HepG2 (cell line): ENCODE measurements at regions not wholly inside any gene's neighbourhood (a gene's known extent, or its start where the extent isn't known, plus 50 kb on each side); places are given as distances from the start of the nearest gene placed in this dataset.

Experiments used
- EED ChIP-seq: sonication (generic); formaldehyde crosslinking; IDR thresholded peaks from 2 replicates; pipeline ENCODE4 v1.5.0; 2020; ENCODE audit warnings: mild to moderate bottlenecking, missing genetic modification reagents
- GATAD2A ChIP-seq: IDR thresholded peaks from 2 replicates; pipeline ENCODE4 v1.6.1; 2016
- KDM3A ChIP-seq: IDR thresholded peaks from 2 replicates; pipeline ENCODE4 v1.6.1; 2018; ENCODE audit warnings: low read depth, missing compliant biosample characterization
- MXD1 ChIP-seq: sonication (generic); formaldehyde crosslinking; IDR thresholded peaks from 2 replicates; pipeline ENCODE4 v1.4.0; 2020; ENCODE audit warnings: mild to moderate bottlenecking, missing genetic modification reagents
- NR2F6 ChIP-seq, 2 experiments: IDR thresholded peaks; 2 replicates each; pipeline ENCODE4 v1.6.1; 2016; ENCODE audit warnings: antibody characterized with exemption in 1 of 2, mild to moderate bottlenecking in 1 of 2
- PCBP1 ChIP-seq: fragments of 200-400 bp; formaldehyde crosslinking; IDR thresholded peaks from 2 replicates; pipeline ENCODE4 v1.6.1; 2017; ENCODE audit warnings: mild to moderate bottlenecking, low read depth, low read length, borderline replicate concordance
- PHF8 ChIP-seq: sonication (generic); formaldehyde crosslinking; IDR thresholded peaks from 2 replicates; pipeline ENCODE4 v1.5.0; 2020; ENCODE audit warnings: missing genetic modification reagents
- POLR2A ChIP-seq, 2 experiments: IDR thresholded peaks; 2 replicates each; pipeline ENCODE4 v1.6.1; 2011; ENCODE audit warnings: low read depth in 2 of 2, low read length in 2 of 2, mild to moderate bottlenecking in 1 of 2, moderate library complexity in 1 of 2; ENCODE audit not compliant: insufficient read depth in 1 of 2
- SOX5 ChIP-seq: IDR thresholded peaks from 2 replicates; pipeline ENCODE4 v1.6.1; 2016; ENCODE audit warnings: borderline replicate concordance
- ZBTB8A ChIP-seq: sonication (generic); formaldehyde crosslinking; IDR thresholded peaks from 2 replicates; pipeline ENCODE4 v1.4.0; 2020; ENCODE audit warnings: mild to moderate bottlenecking, low read depth, missing genetic modification reagents, borderline replicate concordance
- ZNF30 ChIP-seq: sonication (generic); formaldehyde crosslinking; IDR thresholded peaks from 2 replicates; pipeline ENCODE4 v1.5.0; 2020; ENCODE audit warnings: mild to moderate bottlenecking, missing genetic modification reagents
- ZNF446 ChIP-seq: sonication (generic); formaldehyde crosslinking; IDR thresholded peaks from 2 replicates; pipeline ENCODE4 v1.5.0; 2020; ENCODE audit warnings: mild to moderate bottlenecking, missing genetic modification reagents
- TF ChIP-seq, protein P1 (sequence below): sonication (generic); formaldehyde crosslinking; IDR thresholded peaks from 2 replicates; pipeline ENCODE4 v1.4.0; 2020; ENCODE audit warnings: missing genetic modification reagents, borderline replicate concordance
- TF ChIP-seq, protein P2 (sequence below): sonication (generic); formaldehyde crosslinking; IDR thresholded peaks from 2 replicates; pipeline ENCODE4 v1.5.0; 2020; ENCODE audit warnings: mild to moderate bottlenecking, missing genetic modification reagents, moderate library complexity

DNA sequence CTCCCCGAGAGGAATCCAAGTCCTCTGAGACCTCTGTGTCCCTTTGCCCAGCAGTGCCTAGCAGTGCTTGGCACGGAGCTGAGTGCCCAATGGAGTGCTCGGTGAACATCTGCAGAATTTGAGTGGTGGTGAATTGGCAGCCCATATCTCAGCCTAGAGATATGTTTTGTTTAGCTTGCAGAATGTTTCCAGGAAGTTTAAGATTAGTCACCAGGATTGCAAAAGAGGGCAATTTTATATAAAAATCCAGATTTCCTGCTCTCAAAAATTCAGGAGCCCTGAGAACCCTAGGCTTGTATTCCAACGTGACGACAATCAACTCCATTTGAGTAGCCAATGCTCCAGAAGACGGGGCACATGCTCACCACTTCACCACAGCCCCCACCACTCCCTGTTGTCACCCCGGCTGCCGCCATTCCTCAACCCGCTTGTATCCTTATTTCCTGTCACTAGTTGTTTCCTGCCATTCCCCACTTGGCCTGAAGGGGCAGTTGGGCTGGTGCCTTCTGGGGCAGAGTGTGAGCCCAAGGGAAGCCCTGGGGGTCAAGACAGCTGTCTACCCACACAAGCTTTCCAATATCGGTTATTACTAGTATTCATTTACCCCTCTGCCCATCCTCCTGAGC, 116.9 kb downstream of the EFNB1 start:
- no peak for TF ChIP-seq SOX5 (CRISPR knock-in tag)
- TF ChIP-seq PHF8 (CRISPR knock-in tag): no peak
- no peak for TF ChIP-seq ZBTB8A
- no peak for TF ChIP-seq ZNF446 (CRISPR knock-in tag)
- TF ChIP-seq, protein P1, sequence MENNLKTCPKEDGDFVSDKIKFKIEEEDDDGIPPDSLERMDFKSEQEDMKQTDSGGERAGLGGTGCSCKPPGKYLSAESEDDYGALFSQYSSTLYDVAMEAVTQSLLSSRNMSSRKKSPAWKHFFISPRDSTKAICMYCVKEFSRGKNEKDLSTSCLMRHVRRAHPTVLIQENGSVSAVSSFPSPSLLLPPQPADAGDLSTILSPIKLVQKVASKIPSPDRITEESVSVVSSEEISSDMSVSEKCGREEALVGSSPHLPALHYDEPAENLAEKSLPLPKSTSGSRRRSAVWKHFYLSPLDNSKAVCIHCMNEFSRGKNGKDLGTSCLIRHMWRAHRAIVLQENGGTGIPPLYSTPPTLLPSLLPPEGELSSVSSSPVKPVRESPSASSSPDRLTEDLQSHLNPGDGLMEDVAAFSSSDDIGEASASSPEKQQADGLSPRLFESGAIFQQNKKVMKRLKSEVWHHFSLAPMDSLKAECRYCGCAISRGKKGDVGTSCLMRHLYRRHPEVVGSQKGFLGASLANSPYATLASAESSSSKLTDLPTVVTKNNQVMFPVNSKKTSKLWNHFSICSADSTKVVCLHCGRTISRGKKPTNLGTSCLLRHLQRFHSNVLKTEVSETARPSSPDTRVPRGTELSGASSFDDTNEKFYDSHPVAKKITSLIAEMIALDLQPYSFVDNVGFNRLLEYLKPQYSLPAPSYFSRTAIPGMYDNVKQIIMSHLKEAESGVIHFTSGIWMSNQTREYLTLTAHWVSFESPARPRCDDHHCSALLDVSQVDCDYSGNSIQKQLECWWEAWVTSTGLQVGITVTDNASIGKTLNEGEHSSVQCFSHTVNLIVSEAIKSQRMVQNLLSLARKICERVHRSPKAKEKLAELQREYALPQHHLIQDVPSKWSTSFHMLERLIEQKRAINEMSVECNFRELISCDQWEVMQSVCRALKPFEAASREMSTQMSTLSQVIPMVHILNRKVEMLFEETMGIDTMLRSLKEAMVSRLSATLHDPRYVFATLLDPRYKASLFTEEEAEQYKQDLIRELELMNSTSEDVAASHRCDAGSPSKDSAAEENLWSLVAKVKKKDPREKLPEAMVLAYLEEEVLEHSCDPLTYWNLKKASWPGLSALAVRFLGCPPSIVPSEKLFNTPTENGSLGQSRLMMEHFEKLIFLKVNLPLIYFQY (CRISPR knock-in tag): no peak
- TF ChIP-seq GATAD2A (CRISPR knock-in tag): no peak
- TF ChIP-seq MXD1 (CRISPR knock-in tag): no peak
- TF ChIP-seq POLR2A (IDR thresholded peaks at IDR 0.05; ENCODE audit: insufficient read depth in 1 of 2, low read depth in 2 of 2, low read length in 2 of 2): no peak
- TF ChIP-seq, protein P2, sequence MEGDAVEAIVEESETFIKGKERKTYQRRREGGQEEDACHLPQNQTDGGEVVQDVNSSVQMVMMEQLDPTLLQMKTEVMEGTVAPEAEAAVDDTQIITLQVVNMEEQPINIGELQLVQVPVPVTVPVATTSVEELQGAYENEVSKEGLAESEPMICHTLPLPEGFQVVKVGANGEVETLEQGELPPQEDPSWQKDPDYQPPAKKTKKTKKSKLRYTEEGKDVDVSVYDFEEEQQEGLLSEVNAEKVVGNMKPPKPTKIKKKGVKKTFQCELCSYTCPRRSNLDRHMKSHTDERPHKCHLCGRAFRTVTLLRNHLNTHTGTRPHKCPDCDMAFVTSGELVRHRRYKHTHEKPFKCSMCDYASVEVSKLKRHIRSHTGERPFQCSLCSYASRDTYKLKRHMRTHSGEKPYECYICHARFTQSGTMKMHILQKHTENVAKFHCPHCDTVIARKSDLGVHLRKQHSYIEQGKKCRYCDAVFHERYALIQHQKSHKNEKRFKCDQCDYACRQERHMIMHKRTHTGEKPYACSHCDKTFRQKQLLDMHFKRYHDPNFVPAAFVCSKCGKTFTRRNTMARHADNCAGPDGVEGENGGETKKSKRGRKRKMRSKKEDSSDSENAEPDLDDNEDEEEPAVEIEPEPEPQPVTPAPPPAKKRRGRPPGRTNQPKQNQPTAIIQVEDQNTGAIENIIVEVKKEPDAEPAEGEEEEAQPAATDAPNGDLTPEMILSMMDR (CRISPR knock-in tag): no peak
- TF ChIP-seq NR2F6 (IDR thresholded peaks at IDR 0.05): no peak
- TF ChIP-seq NR2F6 (CRISPR knock-in tag; IDR thresholded peaks at IDR 0.05): no peak
- no peak for TF ChIP-seq PCBP1
- no peak for TF ChIP-seq KDM3A (CRISPR knock-in tag)
- no peak for TF ChIP-seq EED (CRISPR knock-in tag)
- TF ChIP-seq ZNF30 (CRISPR knock-in tag): no peak
